IMR-90 (cell line): ENCODE measurements at regions not wholly inside any gene's neighbourhood (a gene's known extent, or its start where the extent isn't known, plus 50 kb on each side); places are given as distances from the start of the nearest gene placed in this dataset.

Experiments used
- ATAC-seq: fragments of 200-7000 bp; cut with Tn5 transposase; 2 replicates; pipeline ENCODE4 v1.9.1; 2020; ENCODE audit warnings: low read depth, mild to moderate bottlenecking, moderate library complexity
- BruUV-seq: library from RNA; stranded (reverse); fragments of 400-500 nt; replicated peaks from 2 replicates; lab custom pipeline; 2021; lab: Mats Ljungman, UMichigan
- CTCF ChIA-PET: fragments of 300-600 bp; formaldehyde crosslinking; extraction: SDS; loops from one replicate; lab custom pipeline; 2021; ENCODE audit warnings: antibody characterized with exemption; lab: Yijun Ruan, JAX
- POLR2A ChIA-PET: fragments of 300-600 bp; sonication (Branson Sonifier 250); formaldehyde crosslinking; loops from one replicate; lab custom pipeline; 2022; ENCODE audit warnings: antibody characterized with exemption; ENCODE audit not compliant: unreplicated experiment; lab: Charles Lee
- DNase-seq: peaks from one replicate; pipeline ENCODE4 v3.0.0; 2013
- H2AFZ ChIP-seq: replicated peaks from 2 replicates; pipeline ENCODE3; 2013; ENCODE audit warnings: low read length, mild to moderate bottlenecking; ENCODE audit not compliant: poor library complexity
- H2AK5ac ChIP-seq: 2 replicates; pipeline ENCODE4 v1.6.1; 2013; ENCODE audit warnings: low read depth, low read length, inconsistent platforms
- H2AK9ac ChIP-seq: replicated peaks from 2 replicates; pipeline ENCODE3; 2013; ENCODE audit warnings: mild to moderate bottlenecking, low read depth, low read length, moderate library complexity; ENCODE audit not compliant: poor library complexity
- H2BK120ac ChIP-seq: 2 replicates; pipeline ENCODE4 v1.6.1; 2013; ENCODE audit warnings: low read depth, low read length, inconsistent platforms
- H2BK15ac ChIP-seq: 3 replicates; pipeline ENCODE4 v1.6.1; 2013; ENCODE audit warnings: low read depth, low read length, inconsistent platforms
- H2BK20ac ChIP-seq: 2 replicates; pipeline ENCODE4 v1.6.1; 2013; ENCODE audit warnings: low read depth, mild to moderate bottlenecking, inconsistent platforms, low read length, moderate library complexity
- H2BK5ac ChIP-seq: 2 replicates; pipeline ENCODE4 v1.6.1; 2013; ENCODE audit warnings: mild to moderate bottlenecking, low read depth, low read length, inconsistent platforms; ENCODE audit not compliant: poor library complexity, severe bottlenecking
- H3K14ac ChIP-seq: replicated peaks from 2 replicates; pipeline ENCODE4 v1.6.1; 2013; ENCODE audit warnings: low read depth, low read length, inconsistent platforms
- H3K18ac ChIP-seq: 2 replicates; pipeline ENCODE4 v1.6.1; 2013; ENCODE audit warnings: low read depth, low read length, control low read depth
- H3K23ac ChIP-seq: 2 replicates; pipeline ENCODE4 v1.6.1; 2013; ENCODE audit warnings: low read depth, low read length, inconsistent platforms
- H3K27ac ChIP-seq: 2 replicates; pipeline ENCODE4 v1.5.1; 2013; ENCODE audit warnings: mild to moderate bottlenecking, control low read depth, low read length; ENCODE audit not compliant: insufficient read depth
- H3K27me3 ChIP-seq: 2 replicates; pipeline ENCODE4 v1.6.1; 2013; ENCODE audit warnings: low read length; ENCODE audit not compliant: control insufficient read depth, insufficient read depth
- H3K36me3 ChIP-seq: 2 replicates; pipeline ENCODE4 v1.6.1; 2013; ENCODE audit warnings: low read length, mixed read lengths; ENCODE audit not compliant: control insufficient read depth, insufficient read depth
- H3K4ac ChIP-seq: 2 replicates; pipeline ENCODE4 v1.6.1; 2013; ENCODE audit warnings: low read depth, low read length, inconsistent platforms
- H3K4me1 ChIP-seq: 2 replicates; pipeline ENCODE4 v1.6.1; 2013; ENCODE audit warnings: low read length, mixed read lengths; ENCODE audit not compliant: control insufficient read depth, insufficient read depth
- H3K4me2 ChIP-seq: 2 replicates; pipeline ENCODE4 v1.6.1; 2013; ENCODE audit warnings: low read depth, mild to moderate bottlenecking, control low read depth, low read length, moderate library complexity
- H3K4me3 ChIP-seq: 2 replicates; pipeline ENCODE4 v1.5.1; 2013; ENCODE audit warnings: low read depth, mild to moderate bottlenecking, control low read depth, low read length, moderate library complexity; ENCODE audit not compliant: insufficient read depth
- H3K56ac ChIP-seq: 2 replicates; pipeline ENCODE4 v1.6.1; 2013; ENCODE audit warnings: low read length, inconsistent platforms; ENCODE audit not compliant: insufficient read depth; ENCODE audit errors: extremely low read depth
- H3K79me1 ChIP-seq, 2 experiments: 2 replicates each; pipeline ENCODE4 v1.6.1; 2013; ENCODE audit warnings: low read length in 2 of 2, inconsistent platforms in 1 of 2, low read depth in 1 of 2
- H3K9ac ChIP-seq: 2 replicates; pipeline ENCODE4 v1.6.1; 2013; ENCODE audit warnings: low read depth, low read length, control low read depth
- H3K9me1 ChIP-seq: 2 replicates; pipeline ENCODE4 v1.6.1; 2013; ENCODE audit warnings: low read length, inconsistent platforms; ENCODE audit not compliant: insufficient read depth
- H3K9me3 ChIP-seq: 2 replicates; pipeline ENCODE4 v1.6.1; 2013; ENCODE audit warnings: low read length; ENCODE audit not compliant: control insufficient read depth, insufficient read depth
- H4K20me1 ChIP-seq: 2 replicates; pipeline ENCODE4 v1.6.1; 2013; ENCODE audit warnings: low read length, inconsistent platforms; ENCODE audit not compliant: insufficient read depth
- H4K5ac ChIP-seq: 2 replicates; pipeline ENCODE4 v1.6.1; 2013; ENCODE audit warnings: mild to moderate bottlenecking, low read depth, low read length, control low read depth
- H4K8ac ChIP-seq, 2 experiments: 2 replicates each; pipeline ENCODE4 v1.6.1; 2013; ENCODE audit warnings: low read depth in 2 of 2, low read length in 2 of 2, control low read depth in 1 of 2, inconsistent platforms in 1 of 2
- H4K91ac ChIP-seq: 2 replicates; pipeline ENCODE4 v1.6.1; 2013; ENCODE audit warnings: low read depth, low read length, inconsistent platforms; ENCODE audit not compliant: insufficient read depth
- BHLHE40 ChIP-seq: fragments of 150-350 bp; IDR thresholded peaks from 2 replicates; pipeline ENCODE4 v1.6.1; 2016; ENCODE audit warnings: mild to moderate bottlenecking, low read depth, low read length
- CEBPB ChIP-seq: IDR thresholded peaks from 2 replicates; pipeline ENCODE4 v1.6.1; 2012; ENCODE audit warnings: low read depth, low read length, improper control_type of control experiment
- CHD1 ChIP-seq: IDR thresholded peaks from 2 replicates; pipeline ENCODE4 v1.6.1; 2012; ENCODE audit warnings: low read depth, low read length, improper control_type of control experiment
- FOS ChIP-seq: fragments of 150-350 bp; IDR thresholded peaks from 2 replicates; pipeline ENCODE4 v1.6.1; 2016; ENCODE audit warnings: low read depth, low read length
- MAZ ChIP-seq: IDR thresholded peaks from 2 replicates; pipeline ENCODE4 v1.6.1; 2012; ENCODE audit warnings: low read depth, mild to moderate bottlenecking, low read length, improper control_type of control experiment, moderate library complexity, borderline replicate concordance
- MXI1 ChIP-seq: IDR thresholded peaks from 2 replicates; pipeline ENCODE4 v1.6.1; 2012; ENCODE audit warnings: low read depth, mild to moderate bottlenecking, low read length, moderate library complexity, borderline replicate concordance
- RAD21 ChIP-seq: IDR thresholded peaks from 2 replicates; pipeline ENCODE4 v1.6.1; 2012; ENCODE audit warnings: low read length, improper control_type of control experiment
- RCOR1 ChIP-seq: IDR thresholded peaks from 2 replicates; pipeline ENCODE4 v1.6.1; 2012; ENCODE audit warnings: mild to moderate bottlenecking, low read length, improper control_type of control experiment; ENCODE audit not compliant: insufficient replicate concordance
- RFX5 ChIP-seq: IDR thresholded peaks from 2 replicates; pipeline ENCODE4 v1.8.0; 2012; ENCODE audit warnings: low read depth, mild to moderate bottlenecking, low read length, moderate library complexity
- WGBS, 2 experiments: methylation state at CpG; one replicate each; pipeline versions ENCODE4 v1.1.5 to v1.1.7; 2013; ENCODE audit warnings: missing lambda C conversion rate in 2 of 2; ENCODE audit not compliant: insufficient read length in 1 of 2; ENCODE audit errors: extremely low coverage in 2 of 2; 5-methylcytosine and 5-hydroxymethylcytosine counted together
- dilution Hi-C: fragments of 300-500 bp; cut with HindIII; formaldehyde crosslinking; loops from one replicate; pipeline ENCODE4 v1.14.3; 2018; ENCODE audit warnings: low sequenced_read_pairs; ENCODE audit not compliant: unreplicated experiment
- in situ Hi-C: fragments of 300-500 bp; cut with MboI; formaldehyde crosslinking; loops from 3 replicates; pipeline ENCODE4 v1.14.3; 2019; ENCODE audit warnings: low sequenced_read_pairs, inconsistent platforms, mixed read lengths
- intact Hi-C: fragments of 100-400 bp; cut with micrococcal nuclease; formaldehyde crosslinking; loops from 2 replicates; pipeline ENCODE4 v1.10.0; 2022
- TF ChIP-seq, protein P1 (sequence below): fragments of 150-350 bp; IDR thresholded peaks from 2 replicates; pipeline ENCODE4 v1.6.1; 2016; ENCODE audit warnings: low read depth, mild to moderate bottlenecking, low read length, moderate library complexity, borderline replicate concordance

DNA sequence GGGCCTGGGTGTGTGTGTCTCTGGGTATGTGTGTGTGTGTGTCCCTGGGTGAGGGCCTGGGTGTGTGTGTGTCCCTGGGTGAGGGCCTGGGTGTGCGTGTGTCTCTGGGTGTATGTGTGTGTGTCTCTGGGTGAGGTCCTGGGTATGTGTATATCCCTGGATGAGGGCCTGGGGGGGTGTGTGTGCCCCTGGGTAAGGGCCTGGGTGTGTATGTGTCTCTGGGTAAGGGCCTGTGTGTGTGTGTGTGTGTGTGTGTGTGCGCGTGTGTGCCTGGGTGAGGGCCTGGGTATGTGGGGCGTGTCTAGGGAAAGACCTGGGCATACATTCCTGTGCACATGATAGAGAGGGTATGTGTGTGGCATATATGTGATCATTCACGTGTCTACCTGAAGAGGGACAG lies 155.1 kb upstream of the ZC3H12A start:
- 63% methylated on average over 1 of the region's 5 CpGs; no CpG with 5 or more reads in 1 of the 2 experiments for WGBS, 2 experiments
- Histone ChIP-seq H2BK15ac (no peak overlapping the region), H3K4me2 (no peak overlapping the region), H3K36me3 (no peaks in the 10 kb centered on the region), H4K5ac (no peak overlapping the region), H3K4me1 (no peaks in the 10 kb centered on the region), H3K79me1 (no peaks in the 10 kb centered on the region), H3K27me3 (peaks cover 25% of the 10 kb centered on the region), H3K9me1 (peaks cover 3% of the 10 kb centered on the region; the same call in 1 of the 2 replicates), H3K56ac (no peak overlapping the region), H3K4ac (no peak overlapping the region), H3K9ac (no peak overlapping the region), H2AK5ac (no peak overlapping the region), H3K23ac (no peak overlapping the region), H2BK5ac (no peak overlapping the region), H2AK9ac (no peak overlapping the region), H4K20me1 (no peaks in the 10 kb centered on the region), H4K91ac (no peak overlapping the region), H2BK20ac (no peak overlapping the region), H4K8ac (no peak overlapping the region), H3K18ac (no peak overlapping the region), H3K4me3 (no peak overlapping the region), H3K14ac (no peak overlapping the region), H2AFZ (no peak overlapping the region), H2BK120ac (no peak overlapping the region), H3K27ac (no peak overlapping the region), H3K9me3 (no peaks in the 10 kb centered on the region)
- no peak for ATAC-seq
- TF ChIP-seq, protein P1, sequence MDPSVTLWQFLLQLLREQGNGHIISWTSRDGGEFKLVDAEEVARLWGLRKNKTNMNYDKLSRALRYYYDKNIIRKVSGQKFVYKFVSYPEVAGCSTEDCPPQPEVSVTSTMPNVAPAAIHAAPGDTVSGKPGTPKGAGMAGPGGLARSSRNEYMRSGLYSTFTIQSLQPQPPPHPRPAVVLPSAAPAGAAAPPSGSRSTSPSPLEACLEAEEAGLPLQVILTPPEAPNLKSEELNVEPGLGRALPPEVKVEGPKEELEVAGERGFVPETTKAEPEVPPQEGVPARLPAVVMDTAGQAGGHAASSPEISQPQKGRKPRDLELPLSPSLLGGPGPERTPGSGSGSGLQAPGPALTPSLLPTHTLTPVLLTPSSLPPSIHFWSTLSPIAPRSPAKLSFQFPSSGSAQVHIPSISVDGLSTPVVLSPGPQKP, result no peak
- TF ChIP-seq MXI1 (no peak), CEBPB (no peak), BHLHE40 (no peak), MAZ (no peak), RFX5 (no peak), RAD21 (no peak), FOS (no peak), CHD1 (no peak), RCOR1 (no peak)
- BruUV-seq, result no TSS peak
- no peak for DNase-seq
- intact Hi-C loops (no loop called here), dilution Hi-C loops (no loop called here), in situ Hi-C loops (loop anchor here (25.0 kb wide), 1 partner anchor 732 kb away; no protein-coding TSS in a partner anchor)
- CTCF ChIA-PET, result no interaction called here
- POLR2A ChIA-PET, result no interaction called here
